GM23338 (cell line): ENCODE measurements at regions not wholly inside any gene's neighbourhood (a gene's known extent, or its start where the extent isn't known, plus 50 kb on each side); places are given as distances from the start of the nearest gene placed in this dataset.

ENCODE experiments used
- CREB1 ChIP-seq: fragments of 250-450 bp; sonication (Bioruptor Pico); IDR thresholded peaks from 2 replicates; pipeline ENCODE4 v1.5.0; 2020; ENCODE audit warnings: low read depth, mild to moderate bottlenecking, moderate library complexity
- ETS1 ChIP-seq: IDR thresholded peaks from 2 replicates; pipeline ENCODE4 v1.6.1; 2016; ENCODE audit warnings: antibody characterized with exemption
- EZH2 ChIP-seq: fragments of 200-600 bp; sonication (generic); IDR thresholded peaks from one replicate; pipeline ENCODE4 v1.8.0; 2017; ENCODE audit warnings: antibody characterized with exemption, mild to moderate bottlenecking, low read depth; ENCODE audit not compliant: unreplicated experiment
- JUNB ChIP-seq: IDR thresholded peaks from one replicate; pipeline ENCODE4 v1.6.1; 2016; ENCODE audit warnings: antibody characterized with exemption; ENCODE audit not compliant: unreplicated experiment
- POLR2AphosphoS5 ChIP-seq: IDR thresholded peaks from 2 replicates; pipeline ENCODE4 v1.6.1; 2016; ENCODE audit warnings: antibody characterized with exemption, low read depth
- STAT1 ChIP-seq: IDR thresholded peaks from one replicate; pipeline ENCODE4 v1.6.1; 2016; ENCODE audit warnings: antibody characterized with exemption; ENCODE audit not compliant: unreplicated experiment
- ZNF331 ChIP-seq: fragments of 250-450 bp; sonication (Bioruptor Pico); IDR thresholded peaks from 2 replicates; pipeline ENCODE4 v1.5.0; 2020; ENCODE audit warnings: low read depth, mild to moderate bottlenecking, moderate library complexity
- TF ChIP-seq, protein P1 (sequence below), 2 experiments: fragments of 200-600 bp in 1 of 2; sonication (generic) in 1 of 2; conservative IDR thresholded peaks; 2 replicates each; pipeline versions ENCODE4 v1.5.1 to v1.6.1; 2016 to 2017; ENCODE audit warnings: antibody characterized with exemption in 2 of 2, low read depth in 2 of 2, mild to moderate bottlenecking in 2 of 2, moderate library complexity in 1 of 2
- TF ChIP-seq, protein P2 (sequence below): IDR thresholded peaks from one replicate; pipeline ENCODE4 v1.6.1; 2018; ENCODE audit warnings: antibody characterized with exemption; ENCODE audit not compliant: unreplicated experiment

GRCh38 chr1:218502383-218502782 is 157.2 kb downstream of the TGFB2 start:
- TF ChIP-seq, protein P1, sequence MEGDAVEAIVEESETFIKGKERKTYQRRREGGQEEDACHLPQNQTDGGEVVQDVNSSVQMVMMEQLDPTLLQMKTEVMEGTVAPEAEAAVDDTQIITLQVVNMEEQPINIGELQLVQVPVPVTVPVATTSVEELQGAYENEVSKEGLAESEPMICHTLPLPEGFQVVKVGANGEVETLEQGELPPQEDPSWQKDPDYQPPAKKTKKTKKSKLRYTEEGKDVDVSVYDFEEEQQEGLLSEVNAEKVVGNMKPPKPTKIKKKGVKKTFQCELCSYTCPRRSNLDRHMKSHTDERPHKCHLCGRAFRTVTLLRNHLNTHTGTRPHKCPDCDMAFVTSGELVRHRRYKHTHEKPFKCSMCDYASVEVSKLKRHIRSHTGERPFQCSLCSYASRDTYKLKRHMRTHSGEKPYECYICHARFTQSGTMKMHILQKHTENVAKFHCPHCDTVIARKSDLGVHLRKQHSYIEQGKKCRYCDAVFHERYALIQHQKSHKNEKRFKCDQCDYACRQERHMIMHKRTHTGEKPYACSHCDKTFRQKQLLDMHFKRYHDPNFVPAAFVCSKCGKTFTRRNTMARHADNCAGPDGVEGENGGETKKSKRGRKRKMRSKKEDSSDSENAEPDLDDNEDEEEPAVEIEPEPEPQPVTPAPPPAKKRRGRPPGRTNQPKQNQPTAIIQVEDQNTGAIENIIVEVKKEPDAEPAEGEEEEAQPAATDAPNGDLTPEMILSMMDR (conservative IDR thresholded peaks at IDR 0.05; ENCODE audit: low read depth in 2 of 2), result no peak
- no peak for TF ChIP-seq POLR2AphosphoS5
- TF ChIP-seq, protein P2, sequence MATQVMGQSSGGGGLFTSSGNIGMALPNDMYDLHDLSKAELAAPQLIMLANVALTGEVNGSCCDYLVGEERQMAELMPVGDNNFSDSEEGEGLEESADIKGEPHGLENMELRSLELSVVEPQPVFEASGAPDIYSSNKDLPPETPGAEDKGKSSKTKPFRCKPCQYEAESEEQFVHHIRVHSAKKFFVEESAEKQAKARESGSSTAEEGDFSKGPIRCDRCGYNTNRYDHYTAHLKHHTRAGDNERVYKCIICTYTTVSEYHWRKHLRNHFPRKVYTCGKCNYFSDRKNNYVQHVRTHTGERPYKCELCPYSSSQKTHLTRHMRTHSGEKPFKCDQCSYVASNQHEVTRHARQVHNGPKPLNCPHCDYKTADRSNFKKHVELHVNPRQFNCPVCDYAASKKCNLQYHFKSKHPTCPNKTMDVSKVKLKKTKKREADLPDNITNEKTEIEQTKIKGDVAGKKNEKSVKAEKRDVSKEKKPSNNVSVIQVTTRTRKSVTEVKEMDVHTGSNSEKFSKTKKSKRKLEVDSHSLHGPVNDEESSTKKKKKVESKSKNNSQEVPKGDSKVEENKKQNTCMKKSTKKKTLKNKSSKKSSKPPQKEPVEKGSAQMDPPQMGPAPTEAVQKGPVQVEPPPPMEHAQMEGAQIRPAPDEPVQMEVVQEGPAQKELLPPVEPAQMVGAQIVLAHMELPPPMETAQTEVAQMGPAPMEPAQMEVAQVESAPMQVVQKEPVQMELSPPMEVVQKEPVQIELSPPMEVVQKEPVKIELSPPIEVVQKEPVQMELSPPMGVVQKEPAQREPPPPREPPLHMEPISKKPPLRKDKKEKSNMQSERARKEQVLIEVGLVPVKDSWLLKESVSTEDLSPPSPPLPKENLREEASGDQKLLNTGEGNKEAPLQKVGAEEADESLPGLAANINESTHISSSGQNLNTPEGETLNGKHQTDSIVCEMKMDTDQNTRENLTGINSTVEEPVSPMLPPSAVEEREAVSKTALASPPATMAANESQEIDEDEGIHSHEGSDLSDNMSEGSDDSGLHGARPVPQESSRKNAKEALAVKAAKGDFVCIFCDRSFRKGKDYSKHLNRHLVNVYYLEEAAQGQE, result no peak
- TF ChIP-seq JUNB, result no peak
- no peak for TF ChIP-seq ZNF331
- TF ChIP-seq CREB1, result no peak
- TF ChIP-seq EZH2, result no peak
- TF ChIP-seq STAT1, result no peak
- TF ChIP-seq ETS1, result no peak
